ENCODE measurements at regions not wholly inside any gene's neighbourhood (a gene's known extent, or its start where the extent isn't known, plus 50 kb on each side); places are given as distances from the start of the nearest gene placed in this dataset.

GRCh38 chr5:121158451-121158850 is 693.2 kb upstream of the FTMT start:
- no peak overlapping the region for H3K27ac ChIP-seq (ENCODE audit: low read depth in 2 of 2, low read length in 2 of 2)

GRCh38 chr5:121160591-121160990 is 691.1 kb upstream of the FTMT start:
- Histone ChIP-seq H3K27me3 (ENCODE audit: control insufficient read depth in 2 of 2, insufficient read depth in 2 of 2, low read length in 2 of 2) (no peaks in the 10 kb centered on the region), H3K4me3 (ENCODE audit: low read length in 2 of 2) (no peak overlapping the region), H3K9me3 (ENCODE audit: control insufficient read depth in 2 of 2, low read length in 2 of 2) (no peaks in the 10 kb centered on the region), H3K36me3 (ENCODE audit: control insufficient read depth in 2 of 2, insufficient read depth in 2 of 2, low read length in 2 of 2) (no peaks in the 10 kb centered on the region), H3K27ac (ENCODE audit: low read depth in 2 of 2, low read length in 2 of 2) (no peak overlapping the region), H3K9ac (ENCODE audit: low read depth in 1 of 2, low read length in 2 of 2) (no peak overlapping the region), H3K4me1 (ENCODE audit: control insufficient read depth in 2 of 2, insufficient read depth in 2 of 2, low read length in 2 of 2) (no peaks in the 10 kb centered on the region)

More at GRCh38 chr5:121158451-121158850, 693.2 kb upstream of the FTMT start:
- no peaks in the 10 kb centered on the region for H3K9me3 ChIP-seq (ENCODE audit: control insufficient read depth in 2 of 2, low read length in 2 of 2)
- H3K36me3 ChIP-seq (ENCODE audit: control insufficient read depth in 2 of 2, insufficient read depth in 2 of 2, low read length in 2 of 2): no peaks in the 10 kb centered on the region
- no peaks in the 10 kb centered on the region for H3K27me3 ChIP-seq (ENCODE audit: control insufficient read depth in 2 of 2, insufficient read depth in 2 of 2, low read length in 2 of 2)
- H3K9ac ChIP-seq (ENCODE audit: low read depth in 1 of 2, low read length in 2 of 2): no peak overlapping the region
- no peaks in the 10 kb centered on the region for H3K4me1 ChIP-seq (ENCODE audit: control insufficient read depth in 2 of 2, insufficient read depth in 2 of 2, low read length in 2 of 2)
- H3K4me3 ChIP-seq (ENCODE audit: low read length in 2 of 2): no peak overlapping the region

- no peaks in the 10 kb centered on the region for H3K9me3 ChIP-seq (ENCODE audit: control insufficient read depth in 2 of 2, low read length in 2 of 2)
- no peaks in the 10 kb centered on the region for H3K27me3 ChIP-seq (ENCODE audit: control insufficient read depth in 2 of 2, insufficient read depth in 2 of 2, low read length in 2 of 2)
- no peaks in the 10 kb centered on the region for H3K36me3 ChIP-seq (ENCODE audit: control insufficient read depth in 2 of 2, insufficient read depth in 2 of 2, low read length in 2 of 2)
- no peak overlapping the region for H3K27ac ChIP-seq (ENCODE audit: low read depth in 2 of 2, low read length in 2 of 2)
- no peaks in the 10 kb centered on the region for H3K4me1 ChIP-seq (ENCODE audit: control insufficient read depth in 2 of 2, insufficient read depth in 2 of 2, low read length in 2 of 2)
- no peak overlapping the region for H3K4me3 ChIP-seq (ENCODE audit: low read length in 2 of 2)
- no peak overlapping the region for H3K9ac ChIP-seq (ENCODE audit: low read depth in 1 of 2, low read length in 2 of 2)
Observed at GRCh38 chr5:121164632-121165031, 687.0 kb upstream of the FTMT start.

- Histone ChIP-seq H3K27ac (ENCODE audit: low read depth in 2 of 2, low read length in 2 of 2) (no peak overlapping the region), H3K36me3 (ENCODE audit: control insufficient read depth in 2 of 2, insufficient read depth in 2 of 2, low read length in 2 of 2) (no peaks in the 10 kb centered on the region), H3K9me3 (ENCODE audit: control insufficient read depth in 2 of 2, low read length in 2 of 2) (no peaks in the 10 kb centered on the region), H3K27me3 (ENCODE audit: control insufficient read depth in 2 of 2, insufficient read depth in 2 of 2, low read length in 2 of 2) (no peaks in the 10 kb centered on the region), H3K9ac (ENCODE audit: low read depth in 1 of 2, low read length in 2 of 2) (no peak overlapping the region), H3K4me1 (ENCODE audit: control insufficient read depth in 2 of 2, insufficient read depth in 2 of 2, low read length in 2 of 2) (no peaks in the 10 kb centered on the region), H3K4me3 (ENCODE audit: low read length in 2 of 2) (no peak overlapping the region)
Observed at GRCh38 chr5:121171361-121171760, 680.3 kb upstream of the FTMT start.

GRCh38 chr5:121171834-121172233 is 679.8 kb upstream of the FTMT start:
- H3K4me3 ChIP-seq (ENCODE audit: low read length in 2 of 2): no peak overlapping the region
- H3K4me1 ChIP-seq (ENCODE audit: control insufficient read depth in 2 of 2, insufficient read depth in 2 of 2, low read length in 2 of 2): no peaks in the 10 kb centered on the region
- H3K9me3 ChIP-seq (ENCODE audit: control insufficient read depth in 2 of 2, low read length in 2 of 2): no peaks in the 10 kb centered on the region
- H3K36me3 ChIP-seq (ENCODE audit: control insufficient read depth in 2 of 2, insufficient read depth in 2 of 2, low read length in 2 of 2): no peaks in the 10 kb centered on the region
- H3K27me3 ChIP-seq (ENCODE audit: control insufficient read depth in 2 of 2, insufficient read depth in 2 of 2, low read length in 2 of 2): no peaks in the 10 kb centered on the region
- no peak overlapping the region for H3K27ac ChIP-seq (ENCODE audit: low read depth in 2 of 2, low read length in 2 of 2)
- no peak overlapping the region for H3K9ac ChIP-seq (ENCODE audit: low read depth in 1 of 2, low read length in 2 of 2)

- Histone ChIP-seq H3K27me3 (ENCODE audit: control insufficient read depth in 2 of 2, insufficient read depth in 2 of 2, low read length in 2 of 2) (no peaks in the 10 kb centered on the region), H3K4me3 (ENCODE audit: low read length in 2 of 2) (no peak overlapping the region), H3K9me3 (ENCODE audit: control insufficient read depth in 2 of 2, low read length in 2 of 2) (no peaks in the 10 kb centered on the region), H3K9ac (ENCODE audit: low read depth in 1 of 2, low read length in 2 of 2) (no peak overlapping the region), H3K36me3 (ENCODE audit: control insufficient read depth in 2 of 2, insufficient read depth in 2 of 2, low read length in 2 of 2) (no peaks in the 10 kb centered on the region), H3K27ac (ENCODE audit: low read depth in 2 of 2, low read length in 2 of 2) (no peak overlapping the region), H3K4me1 (ENCODE audit: control insufficient read depth in 2 of 2, insufficient read depth in 2 of 2, low read length in 2 of 2) (no peaks in the 10 kb centered on the region)
Observed at GRCh38 chr5:121174351-121174750, 677.3 kb upstream of the FTMT start.

- H3K27me3 ChIP-seq (ENCODE audit: control insufficient read depth in 2 of 2, insufficient read depth in 2 of 2, low read length in 2 of 2): no peaks in the 10 kb centered on the region
- H3K4me3 ChIP-seq (ENCODE audit: low read length in 2 of 2): no peak overlapping the region
- no peak overlapping the region for H3K27ac ChIP-seq (ENCODE audit: low read depth in 2 of 2, low read length in 2 of 2)
- H3K9me3 ChIP-seq (ENCODE audit: control insufficient read depth in 2 of 2, low read length in 2 of 2): no peaks in the 10 kb centered on the region
- no peaks in the 10 kb centered on the region for H3K36me3 ChIP-seq (ENCODE audit: control insufficient read depth in 2 of 2, insufficient read depth in 2 of 2, low read length in 2 of 2)
- H3K4me1 ChIP-seq (ENCODE audit: control insufficient read depth in 2 of 2, insufficient read depth in 2 of 2, low read length in 2 of 2): no peaks in the 10 kb centered on the region
- H3K9ac ChIP-seq (ENCODE audit: low read depth in 1 of 2, low read length in 2 of 2): no peak overlapping the region
Observed at GRCh38 chr5:121175986-121176385, 675.7 kb upstream of the FTMT start.

- Histone ChIP-seq H3K9ac (ENCODE audit: low read depth in 1 of 2, low read length in 2 of 2) (no peak overlapping the region), H3K4me3 (ENCODE audit: low read length in 2 of 2) (no peak overlapping the region), H3K4me1 (ENCODE audit: control insufficient read depth in 2 of 2, insufficient read depth in 2 of 2, low read length in 2 of 2) (no peaks in the 10 kb centered on the region), H3K36me3 (ENCODE audit: control insufficient read depth in 2 of 2, insufficient read depth in 2 of 2, low read length in 2 of 2) (no peaks in the 10 kb centered on the region), H3K9me3 (ENCODE audit: control insufficient read depth in 2 of 2, low read length in 2 of 2) (no peaks in the 10 kb centered on the region), H3K27me3 (ENCODE audit: control insufficient read depth in 2 of 2, insufficient read depth in 2 of 2, low read length in 2 of 2) (no peaks in the 10 kb centered on the region), H3K27ac (ENCODE audit: low read depth in 2 of 2, low read length in 2 of 2) (no peak overlapping the region)
Observed at GRCh38 chr5:121182788-121183490, 668.7 kb upstream of the FTMT start.

GRCh38 chr5:121188849-121189248 is 662.8 kb upstream of the FTMT start:
- H3K9me3 ChIP-seq (ENCODE audit: control insufficient read depth in 2 of 2, low read length in 2 of 2): no peaks in the 10 kb centered on the region
- H3K36me3 ChIP-seq (ENCODE audit: control insufficient read depth in 2 of 2, insufficient read depth in 2 of 2, low read length in 2 of 2): no peaks in the 10 kb centered on the region
- no peak overlapping the region for H3K9ac ChIP-seq (ENCODE audit: low read depth in 1 of 2, low read length in 2 of 2)
- H3K27me3 ChIP-seq (ENCODE audit: control insufficient read depth in 2 of 2, insufficient read depth in 2 of 2, low read length in 2 of 2): no peaks in the 10 kb centered on the region
- H3K4me1 ChIP-seq (ENCODE audit: control insufficient read depth in 2 of 2, insufficient read depth in 2 of 2, low read length in 2 of 2): no peaks in the 10 kb centered on the region
- no peak overlapping the region for H3K4me3 ChIP-seq (ENCODE audit: low read length in 2 of 2)
- H3K27ac ChIP-seq (ENCODE audit: low read depth in 2 of 2, low read length in 2 of 2): no peak overlapping the region

GRCh38 chr5:121189342-121190305 is 662.1 kb upstream of the FTMT start:
- Histone ChIP-seq H3K9ac (ENCODE audit: low read depth in 1 of 2, low read length in 2 of 2) (no peak overlapping the region), H3K9me3 (ENCODE audit: control insufficient read depth in 2 of 2, low read length in 2 of 2) (no peaks in the 10 kb centered on the region), H3K27ac (ENCODE audit: low read depth in 2 of 2, low read length in 2 of 2) (no peak overlapping the region), H3K27me3 (ENCODE audit: control insufficient read depth in 2 of 2, insufficient read depth in 2 of 2, low read length in 2 of 2) (no peaks in the 10 kb centered on the region), H3K4me3 (ENCODE audit: low read length in 2 of 2) (no peak overlapping the region), H3K4me1 (ENCODE audit: control insufficient read depth in 2 of 2, insufficient read depth in 2 of 2, low read length in 2 of 2) (no peaks in the 10 kb centered on the region), H3K36me3 (ENCODE audit: control insufficient read depth in 2 of 2, insufficient read depth in 2 of 2, low read length in 2 of 2) (no peaks in the 10 kb centered on the region)

All from mucosa of rectum (tissue), 2 donors.